RWPE2 (cell line): ENCODE measurements at regions not wholly inside any gene's neighbourhood (a gene's known extent, or its start where the extent isn't known, plus 50 kb on each side); places are given as distances from the start of the nearest gene placed in this dataset.

ENCODE experiments used
- ATAC-seq: fragments of 200-7000 bp; cut with Tn5 transposase; 3 replicates; pipeline ENCODE4 v1.9.1; 2021; ENCODE audit warnings: low read depth
- DNase-seq: peaks from one replicate; pipeline ENCODE4 v3.0.0-alpha.2; 2020; ENCODE audit warnings: low spot score
- H3K27ac ChIP-seq: fragments of 450-650 bp; 2 replicates; pipeline ENCODE4 v1.5.1; 2017; ENCODE audit warnings: mild to moderate bottlenecking; ENCODE audit not compliant: poor library complexity, severe bottlenecking
- H3K27me3 ChIP-seq: fragments of 250-450 bp; sonication (Bioruptor Pico); 2 replicates; pipeline ENCODE4 v1.5.1; 2021; ENCODE audit warnings: mild to moderate bottlenecking, moderate library complexity; ENCODE audit not compliant: insufficient read depth, poor library complexity, severe bottlenecking
- H3K36me3 ChIP-seq: fragments of 250-450 bp; sonication (Bioruptor Pico); 2 replicates; pipeline ENCODE4 v1.5.1; 2020; ENCODE audit warnings: low read depth, mild to moderate bottlenecking, moderate library complexity
- H3K4me1 ChIP-seq: fragments of 250-450 bp; sonication (Bioruptor Pico); 2 replicates; pipeline ENCODE4 v1.5.1; 2021; ENCODE audit warnings: mild to moderate bottlenecking, moderate library complexity; ENCODE audit not compliant: insufficient read depth, poor library complexity, severe bottlenecking
- H3K4me3 ChIP-seq: fragments of 250-450 bp; sonication (Bioruptor Pico); 2 replicates; pipeline ENCODE4 v1.5.1; 2021; ENCODE audit warnings: mild to moderate bottlenecking, moderate library complexity; ENCODE audit not compliant: severe bottlenecking
- H3K9me3 ChIP-seq: fragments of 250-450 bp; sonication (Bioruptor Pico); 2 replicates; pipeline ENCODE4 v1.5.1; 2021; ENCODE audit warnings: mild to moderate bottlenecking, moderate library complexity; ENCODE audit not compliant: severe bottlenecking
- TF ChIP-seq, protein P1 (sequence below): fragments of 450-650 bp; IDR thresholded peaks from one replicate; pipeline ENCODE4 v1.5.1; 2017; ENCODE audit warnings: mild to moderate bottlenecking, moderate library complexity; ENCODE audit not compliant: poor library complexity, severe bottlenecking

DNA sequence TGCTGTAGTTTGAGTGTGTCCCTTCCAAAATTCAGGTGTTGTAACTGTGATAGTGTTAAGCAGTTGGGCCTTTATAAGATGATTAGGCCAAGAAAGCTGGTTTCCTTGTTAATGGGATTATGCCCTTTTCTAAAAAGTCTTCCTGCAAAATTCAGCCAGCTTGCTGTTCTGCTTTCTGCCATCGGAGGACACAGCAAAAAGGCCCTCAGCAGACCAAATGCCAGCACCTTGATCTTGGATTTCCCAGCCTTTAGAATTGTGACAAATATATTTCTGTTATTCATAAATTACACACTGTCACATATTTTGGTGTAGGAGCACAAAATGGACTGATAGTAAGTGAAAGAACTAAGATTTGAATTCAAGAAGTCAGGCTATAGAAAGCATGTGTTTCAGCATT is 203.2 kb downstream of the IZUMO3 start:
- H3K4me1 ChIP-seq = no peaks in the 10 kb centered on the region
- H3K27me3 ChIP-seq = no peaks in the 10 kb centered on the region
- TF ChIP-seq, protein P1, sequence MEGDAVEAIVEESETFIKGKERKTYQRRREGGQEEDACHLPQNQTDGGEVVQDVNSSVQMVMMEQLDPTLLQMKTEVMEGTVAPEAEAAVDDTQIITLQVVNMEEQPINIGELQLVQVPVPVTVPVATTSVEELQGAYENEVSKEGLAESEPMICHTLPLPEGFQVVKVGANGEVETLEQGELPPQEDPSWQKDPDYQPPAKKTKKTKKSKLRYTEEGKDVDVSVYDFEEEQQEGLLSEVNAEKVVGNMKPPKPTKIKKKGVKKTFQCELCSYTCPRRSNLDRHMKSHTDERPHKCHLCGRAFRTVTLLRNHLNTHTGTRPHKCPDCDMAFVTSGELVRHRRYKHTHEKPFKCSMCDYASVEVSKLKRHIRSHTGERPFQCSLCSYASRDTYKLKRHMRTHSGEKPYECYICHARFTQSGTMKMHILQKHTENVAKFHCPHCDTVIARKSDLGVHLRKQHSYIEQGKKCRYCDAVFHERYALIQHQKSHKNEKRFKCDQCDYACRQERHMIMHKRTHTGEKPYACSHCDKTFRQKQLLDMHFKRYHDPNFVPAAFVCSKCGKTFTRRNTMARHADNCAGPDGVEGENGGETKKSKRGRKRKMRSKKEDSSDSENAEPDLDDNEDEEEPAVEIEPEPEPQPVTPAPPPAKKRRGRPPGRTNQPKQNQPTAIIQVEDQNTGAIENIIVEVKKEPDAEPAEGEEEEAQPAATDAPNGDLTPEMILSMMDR = no peak
- H3K9me3 ChIP-seq = no peaks in the 10 kb centered on the region
- H3K36me3 ChIP-seq = no peaks in the 10 kb centered on the region
- H3K4me3 ChIP-seq = no peak overlapping the region
- no peak for ATAC-seq
- DNase-seq = no peak
- H3K27ac ChIP-seq = no peak overlapping the region

DNA sequence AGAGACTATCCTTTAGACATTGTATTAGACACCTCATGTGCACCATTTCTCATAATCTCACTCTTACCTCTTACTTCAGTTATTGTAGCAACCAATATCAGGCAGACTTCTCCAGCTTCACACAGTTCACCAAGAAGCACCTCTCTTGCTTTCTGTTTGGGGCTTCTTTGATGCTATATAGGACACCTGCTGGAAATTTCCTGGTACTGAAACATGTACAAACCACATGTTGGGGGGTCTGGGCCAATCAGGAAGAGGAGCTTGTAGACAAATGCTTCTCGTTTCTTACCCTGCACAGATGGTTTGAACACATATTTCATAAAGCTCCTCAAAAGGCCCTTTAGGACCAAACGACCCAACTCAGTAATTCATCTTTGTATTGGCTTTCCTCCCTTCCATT is 212.1 kb downstream of the IZUMO3 start:
- ATAC-seq (no peak), DNase-seq (no peak)
- no peak overlapping the region for H3K4me3 ChIP-seq
- H3K36me3 ChIP-seq = no peaks in the 10 kb centered on the region
- no peaks in the 10 kb centered on the region for H3K27me3 ChIP-seq
- TF ChIP-seq, protein P1 = no peak
- H3K27ac ChIP-seq = no peak overlapping the region
- no peaks in the 10 kb centered on the region for H3K4me1 ChIP-seq
- H3K9me3 ChIP-seq = no peaks in the 10 kb centered on the region

DNA sequence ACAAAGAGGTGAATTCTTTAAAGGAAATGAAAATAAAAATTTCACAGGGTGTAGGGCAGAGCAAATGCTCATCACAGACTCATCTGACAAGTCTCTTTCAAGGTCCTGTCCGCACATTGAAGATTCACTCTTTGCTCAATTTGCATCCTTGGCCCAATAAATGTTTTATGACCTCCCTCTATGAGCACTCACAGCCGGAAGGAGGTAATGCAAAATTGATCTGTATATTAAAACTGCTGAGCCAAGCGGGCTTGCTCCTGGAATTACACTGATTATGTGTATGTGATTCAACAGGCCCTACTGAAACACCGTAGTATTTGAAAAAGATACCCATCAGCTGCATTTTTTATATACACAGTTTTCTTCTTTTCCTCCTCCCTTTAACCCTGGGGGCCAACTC is 246.8 kb downstream of the IZUMO3 start:
- no peak overlapping the region for H3K27ac ChIP-seq
- TF ChIP-seq, protein P1 = no peak
- no peak for DNase-seq
- no peak for ATAC-seq
- no peak overlapping the region for H3K4me3 ChIP-seq
- H3K27me3 ChIP-seq = no peaks in the 10 kb centered on the region
- no peaks in the 10 kb centered on the region for H3K9me3 ChIP-seq
- H3K36me3 ChIP-seq = no peaks in the 10 kb centered on the region
- no peaks in the 10 kb centered on the region for H3K4me1 ChIP-seq

DNA sequence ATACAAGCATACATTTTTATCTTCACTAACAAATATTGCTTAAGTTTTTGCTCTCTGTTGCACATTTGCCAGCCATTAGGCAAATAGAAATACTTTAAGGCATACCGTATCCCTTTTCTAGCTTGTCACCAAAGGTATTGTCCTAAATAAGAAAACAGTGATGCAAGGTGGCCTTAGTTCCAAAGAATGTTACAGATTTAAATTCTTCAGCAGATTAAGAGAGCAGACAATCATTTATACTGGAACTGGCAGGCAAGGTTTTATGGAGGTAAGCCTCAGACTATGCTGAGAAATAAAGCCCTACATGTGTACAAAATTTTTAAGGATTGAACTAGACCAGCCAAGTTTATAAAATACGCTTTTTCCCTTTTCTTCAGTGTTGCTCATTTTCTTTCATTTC is 247.8 kb downstream of the IZUMO3 start:
- Histone ChIP-seq H3K27me3 (no peaks in the 10 kb centered on the region), H3K27ac (no peak overlapping the region), H3K36me3 (no peaks in the 10 kb centered on the region), H3K9me3 (no peaks in the 10 kb centered on the region), H3K4me3 (no peak overlapping the region), H3K4me1 (no peaks in the 10 kb centered on the region)
- TF ChIP-seq, protein P1 = no peak
- DNase-seq (no peak), ATAC-seq (no peak)

DNA sequence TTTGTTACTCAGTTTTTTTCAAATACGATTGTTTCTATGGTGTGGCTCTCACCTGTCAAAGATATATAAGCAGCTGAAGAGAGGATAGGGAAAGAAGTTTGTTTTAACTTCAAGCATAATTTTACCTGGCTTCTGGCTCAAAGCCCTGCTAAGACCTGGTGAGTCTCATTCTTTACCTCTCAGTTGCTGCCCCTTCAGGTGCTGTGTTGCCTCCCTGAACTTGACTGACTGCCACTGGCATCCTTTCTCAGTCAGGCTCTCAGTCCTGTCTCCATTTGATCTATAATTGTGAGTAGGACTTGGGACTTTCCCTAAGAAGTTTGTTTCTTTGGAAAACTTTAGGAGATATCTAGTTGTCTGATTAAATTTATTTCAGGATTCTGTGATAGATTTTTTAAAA is 249.6 kb downstream of the IZUMO3 start:
- no peaks in the 10 kb centered on the region for H3K9me3 ChIP-seq
- TF ChIP-seq, protein P1 = no peak
- H3K27me3 ChIP-seq = no peaks in the 10 kb centered on the region
- H3K4me3 ChIP-seq = no peak overlapping the region
- H3K27ac ChIP-seq = no peak overlapping the region
- H3K36me3 ChIP-seq = no peaks in the 10 kb centered on the region
- no peak for DNase-seq
- ATAC-seq = no peak
- H3K4me1 ChIP-seq = no peaks in the 10 kb centered on the region
